ENCODE measurements at regions not wholly inside any gene's neighbourhood (a gene's known extent, or its start where the extent isn't known, plus 50 kb on each side); places are given as distances from the start of the nearest gene placed in this dataset.

- no peak for DNase-seq
Observed at GRCh38 chr18:40088130-40088529, 1866.9 kb upstream of the PIK3C3 start.

- no peak for DNase-seq
Observed at GRCh38 chr18:40079786-40080185, 1875.2 kb upstream of the PIK3C3 start.

- no peak for DNase-seq
Observed at GRCh38 chr18:40075616-40076015, 1879.4 kb upstream of the PIK3C3 start.

- no peak for DNase-seq
Observed at GRCh38 chr18:40072761-40073160, 1882.3 kb upstream of the PIK3C3 start.

GRCh38 chr18:40066368-40066767 lies 1888.7 kb upstream of the PIK3C3 start:
- no peak for DNase-seq

GRCh38 chr18:40063488-40063887 lies 1891.5 kb upstream of the PIK3C3 start:
- no peak for DNase-seq

- no peak for DNase-seq
Observed at GRCh38 chr18:40061086-40061485, 1893.9 kb upstream of the PIK3C3 start.

- no peak for DNase-seq
Observed at GRCh38 chr18:40060562-40060961, 1894.5 kb upstream of the PIK3C3 start.

- DNase-seq: no peak
Observed at GRCh38 chr18:40058811-40059570, 1896.0 kb upstream of the PIK3C3 start.

- DNase-seq: no peak
Observed at GRCh38 chr18:40056079-40056692, 1898.8 kb upstream of the PIK3C3 start.

GRCh38 chr18:40055262-40055661 lies 1899.8 kb upstream of the PIK3C3 start:
- no peak for DNase-seq

- DNase-seq: no peak
Observed at GRCh38 chr18:40049716-40050115, 1905.3 kb upstream of the PIK3C3 start.

GRCh38 chr18:40048886-40049650 lies 1906.0 kb upstream of the PIK3C3 start:
- no peak for DNase-seq

- no peak for DNase-seq
Observed at GRCh38 chr18:40048253-40048652, 1906.8 kb upstream of the PIK3C3 start.

- no peak for DNase-seq
Observed at GRCh38 chr18:40046596-40046995, 1908.4 kb upstream of the PIK3C3 start.

GRCh38 chr18:40041951-40042350 lies 1913.1 kb upstream of the PIK3C3 start:
- DNase-seq: no peak

- no peak for DNase-seq
Observed at GRCh38 chr18:40040574-40040973, 1914.5 kb upstream of the PIK3C3 start.

- no peak for DNase-seq
Observed at GRCh38 chr18:40037356-40037755, 1917.7 kb upstream of the PIK3C3 start.

GRCh38 chr18:40036861-40037260 lies 1918.2 kb upstream of the PIK3C3 start:
- DNase-seq: no peak

- no peak for DNase-seq
Observed at GRCh38 chr18:40035966-40036365, 1919.1 kb upstream of the PIK3C3 start.

GRCh38 chr18:40032076-40032475 lies 1923.0 kb upstream of the PIK3C3 start:
- DNase-seq: no peak

- DNase-seq: no peak
Observed at GRCh38 chr18:40031435-40031834, 1923.6 kb upstream of the PIK3C3 start.
